ENCODE measurements at regions not wholly inside any gene's neighbourhood (a gene's known extent, or its start where the extent isn't known, plus 50 kb on each side); places are given as distances from the start of the nearest gene placed in this dataset.

DNA sequence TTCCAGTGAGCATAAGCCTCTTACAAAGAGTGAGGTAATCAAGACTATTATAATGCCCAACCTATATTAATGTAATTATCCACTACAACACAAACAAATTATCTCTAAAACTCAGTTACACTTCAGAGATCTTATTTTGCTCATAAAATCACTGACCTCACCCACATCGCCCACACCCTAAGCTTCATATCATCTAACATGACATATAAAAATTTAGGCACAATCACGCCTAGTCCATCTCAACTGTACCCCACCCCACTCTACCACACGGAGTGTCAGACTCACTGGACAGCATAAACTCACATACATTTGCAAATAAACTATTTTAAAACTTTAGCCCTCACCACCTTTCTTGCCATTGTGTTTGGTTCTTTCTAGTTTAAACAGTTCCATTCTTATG is 252.4 kb downstream of the PCDH7 start (continued):
- TF ChIP-seq, protein P1, sequence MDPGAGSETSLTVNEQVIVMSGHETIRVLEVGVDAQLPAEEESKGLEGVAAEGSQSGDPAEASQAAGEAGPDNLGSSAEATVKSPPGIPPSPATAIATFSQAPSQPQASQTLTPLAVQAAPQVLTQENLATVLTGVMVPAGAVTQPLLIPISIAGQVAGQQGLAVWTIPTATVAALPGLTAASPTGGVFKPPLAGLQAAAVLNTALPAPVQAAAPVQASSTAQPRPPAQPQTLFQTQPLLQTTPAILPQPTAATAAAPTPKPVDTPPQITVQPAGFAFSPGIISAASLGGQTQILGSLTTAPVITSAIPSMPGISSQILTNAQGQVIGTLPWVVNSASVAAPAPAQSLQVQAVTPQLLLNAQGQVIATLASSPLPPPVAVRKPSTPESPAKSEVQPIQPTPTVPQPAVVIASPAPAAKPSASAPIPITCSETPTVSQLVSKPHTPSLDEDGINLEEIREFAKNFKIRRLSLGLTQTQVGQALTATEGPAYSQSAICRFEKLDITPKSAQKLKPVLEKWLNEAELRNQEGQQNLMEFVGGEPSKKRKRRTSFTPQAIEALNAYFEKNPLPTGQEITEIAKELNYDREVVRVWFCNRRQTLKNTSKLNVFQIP (CRISPR knock-in tag; IDR thresholded peaks at IDR 0.05; ENCODE audit: borderline replicate concordance, low read depth), result no peak
- TF ChIP-seq ZFP3 (CRISPR knock-in tag; IDR thresholded peaks at IDR 0.05), result no peak
- TF ChIP-seq, protein P2, sequence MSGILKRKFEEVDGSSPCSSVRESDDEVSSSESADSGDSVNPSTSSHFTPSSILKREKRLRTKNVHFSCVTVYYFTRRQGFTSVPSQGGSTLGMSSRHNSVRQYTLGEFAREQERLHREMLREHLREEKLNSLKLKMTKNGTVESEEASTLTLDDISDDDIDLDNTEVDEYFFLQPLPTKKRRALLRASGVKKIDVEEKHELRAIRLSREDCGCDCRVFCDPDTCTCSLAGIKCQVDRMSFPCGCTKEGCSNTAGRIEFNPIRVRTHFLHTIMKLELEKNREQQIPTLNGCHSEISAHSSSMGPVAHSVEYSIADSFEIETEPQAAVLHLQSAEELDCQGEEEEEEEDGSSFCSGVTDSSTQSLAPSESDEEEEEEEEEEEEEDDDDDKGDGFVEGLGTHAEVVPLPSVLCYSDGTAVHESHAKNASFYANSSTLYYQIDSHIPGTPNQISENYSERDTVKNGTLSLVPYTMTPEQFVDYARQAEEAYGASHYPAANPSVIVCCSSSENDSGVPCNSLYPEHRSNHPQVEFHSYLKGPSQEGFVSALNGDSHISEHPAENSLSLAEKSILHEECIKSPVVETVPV (CRISPR knock-in tag; IDR thresholded peaks at IDR 0.05), result no peak

DNA sequence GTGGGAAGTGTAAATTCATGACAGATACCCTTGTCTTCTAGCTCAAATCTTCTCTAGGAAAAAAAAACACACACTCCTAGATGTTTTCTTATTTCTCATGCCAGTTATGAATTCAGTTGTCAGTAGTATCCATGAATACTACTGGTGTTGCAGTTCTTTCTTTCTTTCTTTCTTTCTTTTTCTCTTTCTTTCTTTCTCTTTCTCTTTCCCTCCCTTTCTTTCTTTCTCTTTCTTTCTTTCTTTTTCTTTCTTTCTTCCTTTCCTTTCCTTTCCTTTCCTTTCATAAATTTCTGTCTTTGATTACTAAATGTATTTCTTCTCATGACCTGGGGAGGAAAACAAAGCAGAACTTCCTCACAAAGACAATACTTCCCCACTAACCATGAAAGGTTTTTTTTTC is 253.8 kb downstream of the PCDH7 start:
- TF ChIP-seq ZC3H10 (CRISPR knock-in tag; IDR thresholded peaks at IDR 0.05), result no peak
- TF ChIP-seq PPARA (CRISPR knock-in tag; IDR thresholded peaks at IDR 0.05; ENCODE audit: borderline replicate concordance), result no peak
- no peak for TF ChIP-seq OSR1 (CRISPR knock-in tag; IDR thresholded peaks at IDR 0.05)
- TF ChIP-seq, protein P3, sequence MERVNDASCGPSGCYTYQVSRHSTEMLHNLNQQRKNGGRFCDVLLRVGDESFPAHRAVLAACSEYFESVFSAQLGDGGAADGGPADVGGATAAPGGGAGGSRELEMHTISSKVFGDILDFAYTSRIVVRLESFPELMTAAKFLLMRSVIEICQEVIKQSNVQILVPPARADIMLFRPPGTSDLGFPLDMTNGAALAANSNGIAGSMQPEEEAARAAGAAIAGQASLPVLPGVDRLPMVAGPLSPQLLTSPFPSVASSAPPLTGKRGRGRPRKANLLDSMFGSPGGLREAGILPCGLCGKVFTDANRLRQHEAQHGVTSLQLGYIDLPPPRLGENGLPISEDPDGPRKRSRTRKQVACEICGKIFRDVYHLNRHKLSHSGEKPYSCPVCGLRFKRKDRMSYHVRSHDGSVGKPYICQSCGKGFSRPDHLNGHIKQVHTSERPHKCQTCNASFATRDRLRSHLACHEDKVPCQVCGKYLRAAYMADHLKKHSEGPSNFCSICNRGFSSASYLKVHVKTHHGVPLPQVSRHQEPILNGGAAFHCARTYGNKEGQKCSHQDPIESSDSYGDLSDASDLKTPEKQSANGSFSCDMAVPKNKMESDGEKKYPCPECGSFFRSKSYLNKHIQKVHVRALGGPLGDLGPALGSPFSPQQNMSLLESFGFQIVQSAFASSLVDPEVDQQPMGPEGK (CRISPR knock-in tag; IDR thresholded peaks at IDR 0.05; ENCODE audit: borderline replicate concordance), result no peak
- no peak for TF ChIP-seq ZNF8 (CRISPR knock-in tag; IDR thresholded peaks at IDR 0.05)
- TF ChIP-seq, protein P1 (CRISPR knock-in tag; IDR thresholded peaks at IDR 0.05; ENCODE audit: borderline replicate concordance, low read depth), result no peak
- TF ChIP-seq, protein P4, sequence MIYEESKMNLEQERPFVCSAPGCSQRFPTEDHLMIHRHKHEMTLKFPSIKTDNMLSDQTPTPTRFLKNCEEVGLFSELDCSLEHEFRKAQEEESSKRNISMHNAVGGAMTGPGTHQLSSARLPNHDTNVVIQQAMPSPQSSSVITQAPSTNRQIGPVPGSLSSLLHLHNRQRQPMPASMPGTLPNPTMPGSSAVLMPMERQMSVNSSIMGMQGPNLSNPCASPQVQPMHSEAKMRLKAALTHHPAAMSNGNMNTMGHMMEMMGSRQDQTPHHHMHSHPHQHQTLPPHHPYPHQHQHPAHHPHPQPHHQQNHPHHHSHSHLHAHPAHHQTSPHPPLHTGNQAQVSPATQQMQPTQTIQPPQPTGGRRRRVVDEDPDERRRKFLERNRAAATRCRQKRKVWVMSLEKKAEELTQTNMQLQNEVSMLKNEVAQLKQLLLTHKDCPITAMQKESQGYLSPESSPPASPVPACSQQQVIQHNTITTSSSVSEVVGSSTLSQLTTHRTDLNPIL (CRISPR knock-in tag; IDR thresholded peaks at IDR 0.05; ENCODE audit: low read depth), result no peak
- no peak for TF ChIP-seq ZFP3 (CRISPR knock-in tag; IDR thresholded peaks at IDR 0.05)
- TF ChIP-seq BACH2 (CRISPR knock-in tag; IDR thresholded peaks at IDR 0.05; ENCODE audit: borderline replicate concordance), result no peak
- no peak for TF ChIP-seq TOX (CRISPR knock-in tag; IDR thresholded peaks at IDR 0.05; ENCODE audit: borderline replicate concordance)
- TF ChIP-seq ZNF565 (CRISPR knock-in tag; conservative IDR thresholded peaks at IDR 0.05; ENCODE audit: low read depth), result no peak
- TF ChIP-seq ESRRG (CRISPR knock-in tag; IDR thresholded peaks at IDR 0.05), result no peak
- TF ChIP-seq ZFP30 (CRISPR knock-in tag; IDR thresholded peaks at IDR 0.05), result no peak
- TF ChIP-seq, protein P2 (CRISPR knock-in tag; IDR thresholded peaks at IDR 0.05), result no peak
- TF ChIP-seq CSDC2 (CRISPR knock-in tag; IDR thresholded peaks at IDR 0.05), result no peak
- TF ChIP-seq TCF4 (CRISPR knock-in tag; IDR thresholded peaks at IDR 0.05; ENCODE audit: borderline replicate concordance), result no peak
- TF ChIP-seq ISL1 (CRISPR knock-in tag; IDR thresholded peaks at IDR 0.05), result no peak
- TF ChIP-seq SNAI2 (CRISPR knock-in tag; IDR thresholded peaks at IDR 0.05), result no peak
- TF ChIP-seq, protein P5, sequence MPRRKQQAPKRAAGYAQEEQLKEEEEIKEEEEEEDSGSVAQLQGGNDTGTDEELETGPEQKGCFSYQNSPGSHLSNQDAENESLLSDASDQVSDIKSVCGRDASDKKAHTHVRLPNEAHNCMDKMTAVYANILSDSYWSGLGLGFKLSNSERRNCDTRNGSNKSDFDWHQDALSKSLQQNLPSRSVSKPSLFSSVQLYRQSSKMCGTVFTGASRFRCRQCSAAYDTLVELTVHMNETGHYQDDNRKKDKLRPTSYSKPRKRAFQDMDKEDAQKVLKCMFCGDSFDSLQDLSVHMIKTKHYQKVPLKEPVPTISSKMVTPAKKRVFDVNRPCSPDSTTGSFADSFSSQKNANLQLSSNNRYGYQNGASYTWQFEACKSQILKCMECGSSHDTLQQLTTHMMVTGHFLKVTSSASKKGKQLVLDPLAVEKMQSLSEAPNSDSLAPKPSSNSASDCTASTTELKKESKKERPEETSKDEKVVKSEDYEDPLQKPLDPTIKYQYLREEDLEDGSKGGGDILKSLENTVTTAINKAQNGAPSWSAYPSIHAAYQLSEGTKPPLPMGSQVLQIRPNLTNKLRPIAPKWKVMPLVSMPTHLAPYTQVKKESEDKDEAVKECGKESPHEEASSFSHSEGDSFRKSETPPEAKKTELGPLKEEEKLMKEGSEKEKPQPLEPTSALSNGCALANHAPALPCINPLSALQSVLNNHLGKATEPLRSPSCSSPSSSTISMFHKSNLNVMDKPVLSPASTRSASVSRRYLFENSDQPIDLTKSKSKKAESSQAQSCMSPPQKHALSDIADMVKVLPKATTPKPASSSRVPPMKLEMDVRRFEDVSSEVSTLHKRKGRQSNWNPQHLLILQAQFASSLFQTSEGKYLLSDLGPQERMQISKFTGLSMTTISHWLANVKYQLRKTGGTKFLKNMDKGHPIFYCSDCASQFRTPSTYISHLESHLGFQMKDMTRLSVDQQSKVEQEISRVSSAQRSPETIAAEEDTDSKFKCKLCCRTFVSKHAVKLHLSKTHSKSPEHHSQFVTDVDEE (CRISPR knock-in tag; IDR thresholded peaks at IDR 0.05), result no peak
- no peak for TF ChIP-seq GLIS3 (CRISPR knock-in tag; IDR thresholded peaks at IDR 0.05)

More for the DNA sequence above, 253.8 kb downstream of the PCDH7 start:
- no peak for ATAC-seq

Measured in SK-N-SH treated with all-trans-retinoic acid at 6 μM for 48 hours (cell line).